Esophagus squamous epithelium (tissue), 4 donors: ENCODE measurements at regions not wholly inside any gene's neighbourhood (a gene's known extent, or its start where the extent isn't known, plus 50 kb on each side); places are given as distances from the start of the nearest gene placed in this dataset.

ENCODE experiments used
- POLR2A ChIP-seq, 4 donors: fragments of 450-650 bp; IDR thresholded peaks; one replicate each; pipeline ENCODE4 v1.6.1; 2017; ENCODE audit warnings: antibody characterized with exemption in 4 of 4, mild to moderate bottlenecking in 4 of 4, moderate library complexity in 3 of 4
- TF ChIP-seq, protein P1 (sequence below), 6 experiments: fragments of 450-650 bp in 4 of 6; fragments of 200-600 bp in 2 of 6; sonication (generic) in 2 of 6; IDR thresholded peaks; one replicate each; pipeline ENCODE4 v1.5.1; 2016 to 2019; ENCODE audit warnings: antibody characterized with exemption in 6 of 6, mild to moderate bottlenecking in 4 of 6, moderate library complexity in 4 of 6

- TF ChIP-seq, protein P1, sequence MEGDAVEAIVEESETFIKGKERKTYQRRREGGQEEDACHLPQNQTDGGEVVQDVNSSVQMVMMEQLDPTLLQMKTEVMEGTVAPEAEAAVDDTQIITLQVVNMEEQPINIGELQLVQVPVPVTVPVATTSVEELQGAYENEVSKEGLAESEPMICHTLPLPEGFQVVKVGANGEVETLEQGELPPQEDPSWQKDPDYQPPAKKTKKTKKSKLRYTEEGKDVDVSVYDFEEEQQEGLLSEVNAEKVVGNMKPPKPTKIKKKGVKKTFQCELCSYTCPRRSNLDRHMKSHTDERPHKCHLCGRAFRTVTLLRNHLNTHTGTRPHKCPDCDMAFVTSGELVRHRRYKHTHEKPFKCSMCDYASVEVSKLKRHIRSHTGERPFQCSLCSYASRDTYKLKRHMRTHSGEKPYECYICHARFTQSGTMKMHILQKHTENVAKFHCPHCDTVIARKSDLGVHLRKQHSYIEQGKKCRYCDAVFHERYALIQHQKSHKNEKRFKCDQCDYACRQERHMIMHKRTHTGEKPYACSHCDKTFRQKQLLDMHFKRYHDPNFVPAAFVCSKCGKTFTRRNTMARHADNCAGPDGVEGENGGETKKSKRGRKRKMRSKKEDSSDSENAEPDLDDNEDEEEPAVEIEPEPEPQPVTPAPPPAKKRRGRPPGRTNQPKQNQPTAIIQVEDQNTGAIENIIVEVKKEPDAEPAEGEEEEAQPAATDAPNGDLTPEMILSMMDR (IDR thresholded peaks at IDR 0.05) = no peak
- no peak for TF ChIP-seq POLR2A (IDR thresholded peaks at IDR 0.05)
Observed at GRCh38 chr20:16147916-16148315, 425.3 kb downstream of the KIF16B start.
